ENCODE measurements at regions not wholly inside any gene's neighbourhood (a gene's known extent, or its start where the extent isn't known, plus 50 kb on each side); places are given as distances from the start of the nearest gene placed in this dataset.
A peak's percentile ranks its signal among the peaks of the same experiment; 100 is the strongest.

DNA sequence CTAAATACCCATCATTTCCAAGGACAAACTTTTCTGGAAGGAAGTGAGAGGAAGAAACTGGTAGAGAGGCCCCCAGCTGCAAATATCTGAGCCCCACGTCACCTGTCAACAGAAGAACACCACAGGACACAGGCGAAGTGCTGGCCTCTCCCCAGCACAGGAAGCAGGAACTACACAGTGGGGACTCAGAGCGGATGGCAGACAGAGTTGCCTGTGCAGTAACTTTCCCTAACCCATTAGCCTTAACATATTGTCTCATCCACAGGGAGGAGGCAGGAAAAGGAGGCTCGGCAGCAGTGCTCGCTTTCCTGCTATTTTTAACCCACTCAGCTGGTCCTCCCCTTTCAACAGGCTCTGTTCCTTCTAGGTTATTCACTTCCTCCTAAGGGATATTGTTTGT lies 111.5 kb upstream of the TMPO start:
- H3K9ac ChIP-seq (ENCODE audit: insufficient read depth in 1 of 2, low read length in 2 of 2), result no peak overlapping the region
- ATAC-seq (ENCODE audit: insufficient read depth, low FRiP score), result no peak
- TF ChIP-seq, protein P1, sequence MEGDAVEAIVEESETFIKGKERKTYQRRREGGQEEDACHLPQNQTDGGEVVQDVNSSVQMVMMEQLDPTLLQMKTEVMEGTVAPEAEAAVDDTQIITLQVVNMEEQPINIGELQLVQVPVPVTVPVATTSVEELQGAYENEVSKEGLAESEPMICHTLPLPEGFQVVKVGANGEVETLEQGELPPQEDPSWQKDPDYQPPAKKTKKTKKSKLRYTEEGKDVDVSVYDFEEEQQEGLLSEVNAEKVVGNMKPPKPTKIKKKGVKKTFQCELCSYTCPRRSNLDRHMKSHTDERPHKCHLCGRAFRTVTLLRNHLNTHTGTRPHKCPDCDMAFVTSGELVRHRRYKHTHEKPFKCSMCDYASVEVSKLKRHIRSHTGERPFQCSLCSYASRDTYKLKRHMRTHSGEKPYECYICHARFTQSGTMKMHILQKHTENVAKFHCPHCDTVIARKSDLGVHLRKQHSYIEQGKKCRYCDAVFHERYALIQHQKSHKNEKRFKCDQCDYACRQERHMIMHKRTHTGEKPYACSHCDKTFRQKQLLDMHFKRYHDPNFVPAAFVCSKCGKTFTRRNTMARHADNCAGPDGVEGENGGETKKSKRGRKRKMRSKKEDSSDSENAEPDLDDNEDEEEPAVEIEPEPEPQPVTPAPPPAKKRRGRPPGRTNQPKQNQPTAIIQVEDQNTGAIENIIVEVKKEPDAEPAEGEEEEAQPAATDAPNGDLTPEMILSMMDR (IDR thresholded peaks at IDR 0.05; ENCODE audit: control extremely low read depth, extremely low read depth), result no peak
- 26 to 40% methylated on average over 5 of the region's 5 CpGs for WGBS, 2 donors
- no peaks in the 10 kb centered on the region for H3K36me3 ChIP-seq (ENCODE audit: control insufficient read depth in 4 of 4, insufficient read depth in 4 of 4, low read length in 4 of 4)
- no peaks in the 10 kb centered on the region for H3K27me3 ChIP-seq (ENCODE audit: control insufficient read depth in 3 of 3, insufficient read depth in 3 of 3, low read length in 2 of 3)
- peaks cover 0 to 11% (median 5%) of the 10 kb centered on the region in 5 donors for H3K4me1 ChIP-seq (ENCODE audit: control insufficient read depth in 5 of 5, insufficient read depth in 5 of 5, low read length in 5 of 5)
- no peak for DNase-seq
- H3K9me3 ChIP-seq (ENCODE audit: control insufficient read depth in 4 of 4, insufficient read depth in 3 of 4, low read length in 3 of 4), result peaks cover 0 to 3% (median 0%) of the 10 kb centered on the region in 4 donors
- H3K27ac ChIP-seq (ENCODE audit: low read depth in 1 of 2, low read length in 1 of 2), result peak overlapping the region in 1 of 2 donors; percentile 13
- H3K4me3 ChIP-seq, result no peak overlapping the region

- Histone ChIP-seq H3K27ac (ENCODE audit: low read depth in 1 of 2, low read length in 1 of 2) (peak overlapping the region in 1 of 2 donors; percentile 14), H3K4me1 (ENCODE audit: control insufficient read depth in 5 of 5, insufficient read depth in 5 of 5, low read length in 5 of 5) (peaks cover 0 to 11% (median 5%) of the 10 kb centered on the region in 5 donors), H3K27me3 (ENCODE audit: control insufficient read depth in 3 of 3, insufficient read depth in 3 of 3, low read length in 2 of 3) (no peaks in the 10 kb centered on the region), H3K36me3 (ENCODE audit: control insufficient read depth in 4 of 4, insufficient read depth in 4 of 4, low read length in 4 of 4) (no peaks in the 10 kb centered on the region), H3K4me3 (no peak overlapping the region), H3K9me3 (ENCODE audit: control insufficient read depth in 4 of 4, insufficient read depth in 3 of 4, low read length in 3 of 4) (peaks cover 0 to 7% (median 2%) of the 10 kb centered on the region in 4 donors), H3K9ac (ENCODE audit: insufficient read depth in 1 of 2, low read length in 2 of 2) (no peak overlapping the region)
- TF ChIP-seq, protein P1 (IDR thresholded peaks at IDR 0.05; ENCODE audit: control extremely low read depth, extremely low read depth), result no peak
- DNase-seq (no peak), ATAC-seq (ENCODE audit: insufficient read depth, low FRiP score) (no peak)
- 68 to 76% methylated on average over 7 of the region's 7 CpGs for WGBS, 2 donors
These were observed 109.5 kb upstream of the TMPO start for GRCh38 chr12:98405805-98406366.

DNA sequence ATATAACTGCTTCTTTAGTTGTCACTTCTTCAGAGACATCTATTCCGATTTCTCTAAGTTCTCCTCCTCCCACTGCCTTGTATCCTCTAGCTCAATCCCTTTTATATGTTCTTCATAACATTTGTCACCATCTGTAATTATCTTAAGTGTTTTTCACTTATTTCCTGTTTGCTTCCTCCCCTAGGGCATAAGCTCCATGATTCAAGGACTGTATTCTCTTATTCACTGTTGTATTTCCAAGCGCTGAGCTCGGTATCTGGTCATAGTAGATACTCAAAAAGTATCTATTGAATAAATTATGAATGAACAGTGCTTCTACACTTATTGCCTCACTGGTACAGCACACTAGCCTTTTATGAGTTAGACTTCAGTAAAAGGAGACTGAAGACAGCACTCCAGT lies 109.0 kb upstream of the TMPO start:
- no peaks in the 10 kb centered on the region for H3K36me3 ChIP-seq (ENCODE audit: control insufficient read depth in 4 of 4, insufficient read depth in 4 of 4, low read length in 4 of 4)
- no peak overlapping the region for H3K4me3 ChIP-seq
- H3K27ac ChIP-seq (ENCODE audit: low read depth in 1 of 2, low read length in 1 of 2), result no peak overlapping the region
- no peak overlapping the region for H3K9ac ChIP-seq (ENCODE audit: insufficient read depth in 1 of 2, low read length in 2 of 2)
- H3K4me1 ChIP-seq (ENCODE audit: control insufficient read depth in 5 of 5, insufficient read depth in 5 of 5, low read length in 5 of 5), result peaks cover 0 to 8% (median 3%) of the 10 kb centered on the region in 5 donors
- peaks cover 0 to 8% (median 2%) of the 10 kb centered on the region in 4 donors for H3K9me3 ChIP-seq (ENCODE audit: control insufficient read depth in 4 of 4, insufficient read depth in 3 of 4, low read length in 3 of 4)
- no peaks in the 10 kb centered on the region for H3K27me3 ChIP-seq (ENCODE audit: control insufficient read depth in 3 of 3, insufficient read depth in 3 of 3, low read length in 2 of 3)
- WGBS, 2 donors, result 77 to 94% methylated on average over 3 of the region's 3 CpGs
- DNase-seq, result no peak
- ATAC-seq (ENCODE audit: insufficient read depth, low FRiP score), result no peak
- TF ChIP-seq, protein P1 (IDR thresholded peaks at IDR 0.05; ENCODE audit: control extremely low read depth, extremely low read depth), result no peak

DNA sequence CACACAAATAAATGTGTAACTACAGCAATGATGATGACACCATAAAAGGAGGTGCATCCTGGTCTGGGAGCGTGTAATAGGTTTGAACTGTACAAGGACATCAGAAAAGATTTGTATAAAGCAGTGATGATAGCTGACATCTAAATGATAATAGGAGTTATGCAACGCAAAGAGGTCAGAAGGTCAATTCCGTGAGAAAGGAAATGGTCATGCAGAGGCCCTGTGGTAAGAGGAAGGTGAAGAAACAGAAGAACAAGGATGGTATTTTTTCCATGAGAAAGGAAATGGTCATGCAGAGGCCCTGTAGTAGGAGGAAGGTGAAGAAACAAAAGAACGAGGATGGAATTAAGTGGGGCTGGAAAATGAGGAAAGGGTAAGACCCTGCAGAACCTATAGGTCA lies 106.7 kb upstream of the TMPO start:
- ATAC-seq (ENCODE audit: insufficient read depth, low FRiP score), result no peak
- Histone ChIP-seq H3K4me3 (no peak overlapping the region), H3K36me3 (ENCODE audit: control insufficient read depth in 4 of 4, insufficient read depth in 4 of 4, low read length in 4 of 4) (no peaks in the 10 kb centered on the region), H3K27ac (ENCODE audit: low read depth in 1 of 2, low read length in 1 of 2) (no peak overlapping the region), H3K27me3 (ENCODE audit: control insufficient read depth in 3 of 3, insufficient read depth in 3 of 3, low read length in 2 of 3) (no peaks in the 10 kb centered on the region), H3K9me3 (ENCODE audit: control insufficient read depth in 4 of 4, insufficient read depth in 3 of 4, low read length in 3 of 4) (peaks cover 0 to 8% (median 2%) of the 10 kb centered on the region in 4 donors), H3K9ac (ENCODE audit: insufficient read depth in 1 of 2, low read length in 2 of 2) (no peak overlapping the region), H3K4me1 (ENCODE audit: control insufficient read depth in 5 of 5, insufficient read depth in 5 of 5, low read length in 5 of 5) (peaks cover 0 to 8% (median 0%) of the 10 kb centered on the region in 5 donors)
- 42 to 55% methylated on average over 4 of the region's 4 CpGs for WGBS, 2 donors
- DNase-seq, result no peak
- TF ChIP-seq, protein P1 (IDR thresholded peaks at IDR 0.05; ENCODE audit: control extremely low read depth, extremely low read depth), result no peak
